Activated CD4-positive, CD25-positive, alpha-beta regulatory T cell treated with anti-CD3 and anti-CD28 coated beads, Interleukin-2, amount 50 U/mL, for 16 hours (primary cell): ENCODE measurements at regions not wholly inside any gene's neighbourhood (a gene's known extent, or its start where the extent isn't known, plus 50 kb on each side); places are given as distances from the start of the nearest gene placed in this dataset.
"Not testable (repeated sequence)": the region's sequence is repeated elsewhere in the genome, so short reads cannot be mapped to it uniquely, and the experiment has no call there.

Experiments
- DNase-seq: peaks from one replicate; pipeline ENCODE4 v3.0.0-alpha.2; 2020; ENCODE audit warnings: low read depth, low spot score

- DNase-seq = no peak
These were observed 113.1 kb downstream of the CDCA7 start for GRCh38 chr2:173467751-173468150.

GRCh38 chr2:173468266-173468793 lies 113.7 kb downstream of the CDCA7 start:
- DNase-seq = no peak

- no peak for DNase-seq
These were observed 117.4 kb downstream of the CDCA7 start for GRCh38 chr2:173472112-173472511.

GRCh38 chr2:173483137-173483536 lies 128.5 kb downstream of the CDCA7 start:
- DNase-seq = no peak

DNA sequence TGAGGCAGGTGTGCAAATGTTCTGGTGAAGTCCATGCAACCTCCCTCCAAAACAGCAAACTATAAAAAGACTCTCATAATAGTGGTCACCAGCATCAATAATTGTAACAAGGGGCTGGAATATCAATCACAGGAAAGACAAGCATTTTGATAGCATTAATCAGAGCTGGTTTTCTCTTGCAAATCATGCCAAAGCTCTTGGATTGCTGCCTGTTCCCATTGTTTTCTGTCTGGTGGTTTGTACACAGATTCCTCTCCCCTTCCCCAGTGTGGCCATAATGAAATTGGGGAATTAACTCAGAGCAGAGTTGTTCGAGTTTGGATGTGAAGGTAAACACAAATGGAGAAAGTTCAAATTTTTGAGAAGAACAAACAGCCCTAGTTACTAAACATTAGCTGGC lies 134.2 kb downstream of the CDCA7 start:
- no peak for DNase-seq

- DNase-seq = no peak
These were observed 136.7 kb downstream of the CDCA7 start for GRCh38 chr2:173491418-173491817.

GRCh38 chr2:173493874-173494273 lies 139.2 kb downstream of the CDCA7 start:
- no peak for DNase-seq

DNA sequence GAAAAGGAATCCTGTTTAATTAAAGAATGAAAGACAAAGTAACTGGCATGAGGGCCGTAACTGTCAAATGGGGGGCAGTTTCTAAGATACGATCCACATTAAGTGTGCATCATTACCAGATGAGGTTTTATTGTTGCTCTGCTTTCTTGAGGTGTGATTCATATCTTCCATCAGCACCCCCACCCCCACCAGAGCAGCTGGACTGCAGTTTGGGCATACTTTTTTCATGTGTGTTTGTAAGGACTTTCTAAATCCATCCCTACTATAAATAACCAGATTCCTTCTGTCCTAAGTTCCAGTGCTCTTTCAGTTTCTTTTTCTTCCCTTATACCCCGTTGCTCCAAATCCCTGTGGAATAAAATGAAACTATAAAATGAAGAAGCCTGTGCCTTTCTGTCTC lies 142.1 kb downstream of the CDCA7 start:
- no peak for DNase-seq

GRCh38 chr2:173500953-173501352 lies 146.3 kb downstream of the CDCA7 start:
- DNase-seq = no peak

DNA sequence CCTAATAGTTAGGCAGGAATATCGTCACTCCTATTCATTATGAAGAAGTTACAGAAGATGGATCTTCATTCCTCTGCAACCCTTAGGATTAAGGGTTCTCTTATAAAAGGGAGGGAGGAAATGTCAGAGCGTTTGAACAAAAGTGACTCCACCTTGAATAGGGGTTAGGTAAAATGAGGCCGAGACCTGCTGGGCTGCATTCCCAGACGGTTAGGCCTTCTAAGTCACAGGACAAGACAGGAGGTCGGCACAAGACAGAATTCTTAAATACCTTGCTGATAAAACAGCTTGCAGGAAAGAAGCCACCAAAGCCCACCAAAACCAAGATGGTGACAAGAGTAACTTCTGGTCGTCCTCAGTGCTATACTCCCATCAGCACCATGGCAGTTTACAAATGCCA lies 147.6 kb downstream of the CDCA7 start:
- no peak for DNase-seq

GRCh38 chr2:173511357-173511756 lies 156.7 kb downstream of the CDCA7 start:
- DNase-seq = no peak

DNA sequence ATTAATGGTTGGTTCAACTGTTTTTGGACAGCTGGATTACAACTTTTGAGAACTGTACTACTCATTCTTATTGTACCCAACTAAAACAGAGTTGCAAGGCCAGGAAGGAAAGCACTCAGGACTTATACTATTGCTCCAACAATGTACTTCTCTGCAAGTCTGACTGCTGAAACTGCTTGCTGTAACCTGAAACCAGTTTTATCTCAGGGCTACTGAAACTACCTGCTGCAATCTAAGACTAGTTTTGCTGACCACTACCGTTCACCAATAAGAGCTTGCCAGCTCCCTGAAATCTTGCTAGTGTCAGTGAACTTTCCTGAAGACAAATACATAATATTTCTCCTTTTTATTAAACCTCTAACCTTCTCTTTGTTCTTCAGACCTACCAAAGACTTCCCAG lies 157.3 kb downstream of the CDCA7 start:
- DNase-seq = no peak

DNA sequence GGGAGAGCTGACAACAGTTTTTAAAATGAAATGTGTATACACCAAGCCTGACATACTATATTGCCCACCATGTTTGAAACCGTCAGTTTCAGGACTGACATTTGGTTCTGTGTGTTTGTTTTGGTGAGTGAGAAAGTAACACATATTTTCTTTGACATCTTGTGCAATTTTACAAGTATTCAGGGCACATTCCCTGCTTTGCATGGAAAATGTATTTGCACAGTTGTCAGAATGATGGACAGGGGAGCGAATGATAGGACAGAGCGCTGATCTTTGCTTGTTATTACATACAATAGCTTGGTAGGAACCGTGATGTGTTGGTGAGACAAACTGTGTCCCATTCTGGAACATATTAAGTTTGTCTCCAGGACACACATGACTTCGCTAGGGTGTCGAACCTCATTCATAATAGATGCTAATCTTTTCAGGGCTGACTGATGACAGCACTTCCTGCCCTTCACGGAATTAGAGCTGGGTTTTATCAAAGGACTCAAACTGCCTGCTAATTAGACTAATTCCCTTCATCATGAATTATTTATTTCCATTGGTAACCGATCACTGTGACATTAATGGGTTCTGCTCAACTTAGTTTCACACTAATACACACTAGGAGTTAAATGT lies 158.5 kb downstream of the CDCA7 start:
- no peak for DNase-seq

DNA sequence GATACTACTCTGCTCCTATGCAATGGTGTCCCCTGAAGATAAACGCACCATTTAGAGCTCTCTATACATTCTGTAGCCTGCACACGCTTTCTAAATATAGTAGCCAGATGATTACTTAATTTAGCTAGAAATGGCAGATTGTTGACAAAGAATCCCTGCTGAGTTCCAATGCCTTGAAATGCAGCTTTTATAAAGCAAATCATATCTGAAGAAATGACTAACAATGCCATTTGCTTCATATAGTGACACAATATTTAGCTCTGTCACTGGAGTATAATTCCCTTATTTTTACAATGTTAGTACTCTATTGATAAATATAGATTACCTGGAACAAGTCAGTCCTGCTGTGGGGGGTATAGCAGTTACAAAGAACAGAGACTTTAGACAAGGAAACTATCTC lies 166.2 kb downstream of the CDCA7 start:
- DNase-seq = no peak

DNA sequence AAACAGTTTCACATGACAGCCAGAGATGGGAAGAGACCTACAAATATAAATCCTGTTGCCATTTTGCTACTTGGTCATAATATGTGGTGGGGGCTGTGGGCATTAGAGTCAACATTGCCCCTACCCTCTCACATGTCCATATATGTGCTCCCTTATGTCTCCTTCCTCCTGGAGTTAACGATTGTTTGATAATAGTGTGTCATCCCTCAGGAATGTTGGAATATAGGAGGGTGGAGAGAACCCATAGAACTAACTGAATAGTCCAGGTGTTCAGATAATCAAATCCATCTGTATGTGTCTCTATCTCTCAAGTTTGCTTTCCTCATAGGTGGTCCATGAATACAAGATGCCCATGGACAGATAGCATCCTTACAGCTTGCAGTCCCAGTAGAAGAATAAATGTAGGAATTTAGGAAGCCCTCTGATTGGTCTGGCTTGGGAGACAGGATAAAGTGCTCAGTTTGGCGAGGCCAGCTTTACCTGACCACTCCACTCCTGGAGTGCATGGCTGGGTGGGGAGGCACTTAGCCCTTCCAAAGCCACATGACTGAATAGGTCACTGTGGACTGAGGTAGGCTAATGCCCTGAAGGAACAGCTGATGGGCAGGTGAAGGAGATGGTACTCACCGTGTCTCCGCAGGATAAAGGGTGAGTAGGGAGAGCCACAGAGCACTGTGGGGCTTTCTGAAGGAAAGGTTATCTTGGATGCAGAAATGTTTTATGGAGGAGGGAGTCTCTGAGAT lies 166.9 kb downstream of the CDCA7 start:
- no peak for DNase-seq

- no peak for DNase-seq
These were observed 168.8 kb downstream of the CDCA7 start for GRCh38 chr2:173523497-173523896.

GRCh38 chr2:173524256-173524955 lies 169.7 kb downstream of the CDCA7 start:
- DNase-seq = no peak

DNA sequence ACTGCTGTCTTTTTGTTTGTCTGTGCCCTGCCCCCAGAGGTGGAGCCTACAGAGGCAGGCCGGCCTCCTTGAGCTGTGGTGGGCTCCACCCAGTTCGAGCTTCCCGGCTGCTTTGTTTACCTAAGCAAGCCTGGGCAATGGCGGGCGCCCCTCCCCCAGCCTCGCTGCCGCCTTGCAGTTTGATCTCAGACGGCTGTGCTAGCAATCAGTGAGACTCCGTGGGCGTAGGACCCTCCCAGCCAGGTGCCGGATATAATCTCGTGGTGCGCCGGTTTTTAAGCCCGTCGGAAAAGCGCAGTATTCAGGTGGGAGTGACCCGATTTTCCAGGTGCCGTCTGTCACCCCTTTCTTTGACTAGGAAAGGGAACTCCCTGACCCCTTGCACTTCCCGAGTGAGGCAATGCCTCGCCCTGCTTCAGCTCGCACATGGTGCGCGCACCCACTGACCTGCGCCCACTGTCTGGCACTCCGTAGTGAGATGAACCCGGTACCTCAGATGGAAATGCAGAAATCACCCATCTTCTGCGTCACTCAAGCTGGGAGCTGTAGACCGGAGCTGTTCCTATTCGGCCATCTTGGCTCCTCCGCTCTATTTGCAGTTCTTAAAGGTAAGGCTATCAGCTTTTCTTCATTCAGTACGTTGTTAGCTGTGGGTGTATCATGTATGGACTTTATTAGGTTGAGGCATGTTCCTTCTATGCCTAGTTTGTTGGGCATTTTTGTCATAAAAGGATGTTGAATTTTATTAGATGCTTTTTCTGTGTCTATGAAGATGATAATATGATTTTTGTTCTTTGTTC lies 178.3 kb downstream of the CDCA7 start:
- DNase-seq = not testable (repeated sequence)

GRCh38 chr2:173537694-173538093 lies 183.0 kb downstream of the CDCA7 start:
- DNase-seq = no peak

- no peak for DNase-seq
These were observed 184.9 kb downstream of the CDCA7 start for GRCh38 chr2:173539615-173540014.

DNA sequence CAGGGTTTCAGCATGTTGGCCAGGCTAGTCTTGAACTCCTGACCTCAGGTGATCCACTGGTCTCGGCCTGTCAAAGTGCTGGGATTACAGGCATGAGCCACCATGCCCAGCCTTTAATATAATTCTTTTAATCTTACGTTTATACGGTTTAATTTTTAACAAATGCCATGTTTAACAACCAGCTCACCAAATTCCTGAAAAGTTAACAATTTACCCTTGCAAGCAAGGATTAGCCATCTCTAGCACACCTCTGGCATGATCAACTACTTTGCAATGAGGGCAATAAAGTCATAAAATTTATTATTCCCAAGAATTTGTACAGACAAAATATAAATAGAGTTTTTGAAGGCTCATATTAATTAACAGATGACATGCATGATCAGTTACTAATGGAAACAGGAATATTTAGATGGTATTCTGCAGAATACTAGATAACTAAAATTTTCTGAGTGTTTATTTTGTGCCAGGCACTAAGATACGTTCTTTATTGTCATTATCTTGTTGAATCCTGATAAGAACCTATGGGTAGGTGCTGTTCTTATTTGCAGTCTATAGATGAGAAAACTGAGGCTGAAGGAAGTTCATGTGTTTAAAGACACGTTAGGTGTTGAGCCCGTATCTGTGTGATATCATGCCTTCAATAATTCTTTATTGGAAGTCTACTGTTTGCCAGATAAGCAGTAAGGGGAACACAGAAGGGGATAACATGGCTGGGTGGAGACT lies 190.1 kb downstream of the CDCA7 start:
- DNase-seq = no peak
